ENCODE measurements at regions not wholly inside any gene's neighbourhood (a gene's known extent, or its start where the extent isn't known, plus 50 kb on each side); places are given as distances from the start of the nearest gene placed in this dataset.

GRCh38 chr22:19599626-19600243 lies 75.5 kb upstream of the CLDN5 start:
- TF ChIP-seq CEBPB (IDR thresholded peaks at IDR 0.05; ENCODE audit: low read depth), result no peak
- TF ChIP-seq, protein P1, sequence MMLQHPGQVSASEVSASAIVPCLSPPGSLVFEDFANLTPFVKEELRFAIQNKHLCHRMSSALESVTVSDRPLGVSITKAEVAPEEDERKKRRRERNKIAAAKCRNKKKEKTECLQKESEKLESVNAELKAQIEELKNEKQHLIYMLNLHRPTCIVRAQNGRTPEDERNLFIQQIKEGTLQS (IDR thresholded peaks at IDR 0.05), result no peak
- no peak for TF ChIP-seq EZH2 (IDR thresholded peaks at IDR 0.05)
- no peak for TF ChIP-seq SIN3A (IDR thresholded peaks at IDR 0.05; ENCODE audit: low read depth)
- TF ChIP-seq POLR2A (IDR thresholded peaks at IDR 0.05; ENCODE audit: borderline replicate concordance, extremely low read depth, insufficient read depth, insufficient read length), result no peak
- no peak for TF ChIP-seq CTCF (IDR thresholded peaks at IDR 0.05 in 2 of 3, conservative IDR thresholded peaks at IDR 0.05 in 1 of 3; ENCODE audit: borderline replicate concordance in 1 of 3, insufficient read depth in 1 of 3, low read depth in 2 of 3, low read length in 2 of 3)
- no peak for TF ChIP-seq POLR2AphosphoS5 (IDR thresholded peaks at IDR 0.05; ENCODE audit: low read depth, low read length)
- TF ChIP-seq, protein P2, sequence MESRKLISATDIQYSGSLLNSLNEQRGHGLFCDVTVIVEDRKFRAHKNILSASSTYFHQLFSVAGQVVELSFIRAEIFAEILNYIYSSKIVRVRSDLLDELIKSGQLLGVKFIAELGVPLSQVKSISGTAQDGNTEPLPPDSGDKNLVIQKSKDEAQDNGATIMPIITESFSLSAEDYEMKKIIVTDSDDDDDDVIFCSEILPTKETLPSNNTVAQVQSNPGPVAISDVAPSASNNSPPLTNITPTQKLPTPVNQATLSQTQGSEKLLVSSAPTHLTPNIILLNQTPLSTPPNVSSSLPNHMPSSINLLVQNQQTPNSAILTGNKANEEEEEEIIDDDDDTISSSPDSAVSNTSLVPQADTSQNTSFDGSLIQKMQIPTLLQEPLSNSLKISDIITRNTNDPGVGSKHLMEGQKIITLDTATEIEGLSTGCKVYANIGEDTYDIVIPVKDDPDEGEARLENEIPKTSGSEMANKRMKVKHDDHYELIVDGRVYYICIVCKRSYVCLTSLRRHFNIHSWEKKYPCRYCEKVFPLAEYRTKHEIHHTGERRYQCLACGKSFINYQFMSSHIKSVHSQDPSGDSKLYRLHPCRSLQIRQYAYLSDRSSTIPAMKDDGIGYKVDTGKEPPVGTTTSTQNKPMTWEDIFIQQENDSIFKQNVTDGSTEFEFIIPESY (IDR thresholded peaks at IDR 0.05; ENCODE audit: extremely low read depth, insufficient replicate concordance, low read length), result no peak
- TF ChIP-seq ZNF274 (IDR thresholded peaks at IDR 0.05; ENCODE audit: low read depth, low read length), result no peak
- no peak for TF ChIP-seq SP1 (IDR thresholded peaks at IDR 0.05; ENCODE audit: low read depth)
